SU-DHL-6 (cell line): ENCODE measurements at regions not wholly inside any gene's neighbourhood (a gene's known extent, or its start where the extent isn't known, plus 50 kb on each side); places are given as distances from the start of the nearest gene placed in this dataset.

Experiments used
- H2AFZ ChIP-seq: fragments of 200-600 bp; sonication (generic); 2 replicates; pipeline ENCODE4 v1.6.1; 2014; ENCODE audit warnings: low read depth, mild to moderate bottlenecking, moderate library complexity, mixed read lengths, antibody characterized with exemption, low read length; ENCODE audit not compliant: severe bottlenecking
- H3F3A ChIP-seq: fragments of 200-600 bp; shearing (Covaris generic); 2 replicates; pipeline ENCODE4 v1.6.0; 2016; ENCODE audit warnings: antibody characterized with exemption, mild to moderate bottlenecking; ENCODE audit not compliant: insufficient read depth
- H3K27ac ChIP-seq: fragments of 200-600 bp; sonication (generic); 2 replicates; pipeline ENCODE4 v1.5.1; 2016; ENCODE audit warnings: low read depth, mild to moderate bottlenecking, low read length, moderate library complexity, mixed read lengths
- H3K27me3 ChIP-seq: fragments of 200-600 bp; sonication (generic), shearing (Covaris generic); 2 replicates; pipeline ENCODE4 v1.6.0; 2014; ENCODE audit warnings: mild to moderate bottlenecking, low read length
- H3K36me3 ChIP-seq: fragments of 200-600 bp; sonication (generic); 2 replicates; pipeline ENCODE4 v1.6.1; 2014; ENCODE audit warnings: mild to moderate bottlenecking, low read length, mixed read lengths
- H3K4me2 ChIP-seq: fragments of 300-600, 200-600 bp; shearing (Covaris generic), sonication (generic); 2 replicates; pipeline ENCODE4 v1.6.0; 2014; ENCODE audit warnings: low read length, low read depth, mild to moderate bottlenecking; ENCODE audit not compliant: poor library complexity, severe bottlenecking
- H3K4me3 ChIP-seq: fragments of 200-600 bp; sonication (generic); 2 replicates; pipeline ENCODE4 v1.5.1; 2014; ENCODE audit warnings: antibody characterized with exemption, low read length, mild to moderate bottlenecking, mixed read lengths; ENCODE audit not compliant: insufficient read depth, poor library complexity, severe bottlenecking
- H3K79me2 ChIP-seq: fragments of 200-600 bp; sonication (generic); 2 replicates; pipeline ENCODE4 v1.6.1; 2014; ENCODE audit warnings: mild to moderate bottlenecking, low read length, moderate library complexity; ENCODE audit not compliant: insufficient read depth
- H3K9ac ChIP-seq: fragments of 200-600 bp; sonication (generic); 2 replicates; pipeline ENCODE4 v1.7.0; 2014; ENCODE audit warnings: mild to moderate bottlenecking, low read length
- H3K9me2 ChIP-seq: fragments of 200-600 bp; sonication (generic); replicated peaks from 2 replicates; pipeline ENCODE4 v1.6.1; 2014; ENCODE audit warnings: low read length; ENCODE audit not compliant: insufficient read depth
- H3K9me3 ChIP-seq: fragments of 200-600 bp; sonication (generic); 2 replicates; pipeline ENCODE4 v1.6.1; 2014; ENCODE audit warnings: low read length, mixed read lengths; ENCODE audit not compliant: insufficient read depth
- H4K20me1 ChIP-seq: fragments of 200-600 bp; sonication (generic); 2 replicates; pipeline ENCODE4 v1.6.1; 2014; ENCODE audit warnings: low read depth, mild to moderate bottlenecking, antibody characterized with exemption, low read length, moderate library complexity, mixed read lengths
- EZH2phosphoT487 ChIP-seq: fragments of 200-600 bp; sonication (generic), shearing (Covaris generic); conservative IDR thresholded peaks from 2 replicates; pipeline ENCODE4 v1.6.1; 2018; ENCODE audit warnings: mild to moderate bottlenecking, antibody characterized with exemption, low read length, moderate library complexity, mixed read lengths
- TF ChIP-seq, protein P1 (sequence below): fragments of 200-600 bp; sonication (generic); IDR thresholded peaks from one replicate; pipeline ENCODE4 v1.5.1; 2017; ENCODE audit warnings: antibody characterized with exemption, mild to moderate bottlenecking, low read length, moderate library complexity; ENCODE audit not compliant: insufficient read depth, poor library complexity, severe bottlenecking

GRCh38 chr14:80074900-80075574 is 136.3 kb downstream of the DIO2 start:
- Histone ChIP-seq H3K27me3 (no peaks in the 10 kb centered on the region), H2AFZ (no peak overlapping the region), H3K79me2 (no peaks in the 10 kb centered on the region), H4K20me1 (no peaks in the 10 kb centered on the region), H3K9me3 (peaks cover 4% of the 10 kb centered on the region; the same call in 1 of the 2 replicates), H3F3A (no peaks in the 10 kb centered on the region), H3K27ac (no peak overlapping the region), H3K9ac (no peak overlapping the region), H3K9me2 (no peaks in the 10 kb centered on the region), H3K36me3 (no peaks in the 10 kb centered on the region), H3K4me3 (no peak overlapping the region), H3K4me2 (no peak overlapping the region)
- TF ChIP-seq, protein P1, sequence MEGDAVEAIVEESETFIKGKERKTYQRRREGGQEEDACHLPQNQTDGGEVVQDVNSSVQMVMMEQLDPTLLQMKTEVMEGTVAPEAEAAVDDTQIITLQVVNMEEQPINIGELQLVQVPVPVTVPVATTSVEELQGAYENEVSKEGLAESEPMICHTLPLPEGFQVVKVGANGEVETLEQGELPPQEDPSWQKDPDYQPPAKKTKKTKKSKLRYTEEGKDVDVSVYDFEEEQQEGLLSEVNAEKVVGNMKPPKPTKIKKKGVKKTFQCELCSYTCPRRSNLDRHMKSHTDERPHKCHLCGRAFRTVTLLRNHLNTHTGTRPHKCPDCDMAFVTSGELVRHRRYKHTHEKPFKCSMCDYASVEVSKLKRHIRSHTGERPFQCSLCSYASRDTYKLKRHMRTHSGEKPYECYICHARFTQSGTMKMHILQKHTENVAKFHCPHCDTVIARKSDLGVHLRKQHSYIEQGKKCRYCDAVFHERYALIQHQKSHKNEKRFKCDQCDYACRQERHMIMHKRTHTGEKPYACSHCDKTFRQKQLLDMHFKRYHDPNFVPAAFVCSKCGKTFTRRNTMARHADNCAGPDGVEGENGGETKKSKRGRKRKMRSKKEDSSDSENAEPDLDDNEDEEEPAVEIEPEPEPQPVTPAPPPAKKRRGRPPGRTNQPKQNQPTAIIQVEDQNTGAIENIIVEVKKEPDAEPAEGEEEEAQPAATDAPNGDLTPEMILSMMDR: no peak

GRCh38 chr14:80059041-80059440 is 152.3 kb downstream of the DIO2 start:
- no peak overlapping the region for H3K4me3 ChIP-seq

DNA sequence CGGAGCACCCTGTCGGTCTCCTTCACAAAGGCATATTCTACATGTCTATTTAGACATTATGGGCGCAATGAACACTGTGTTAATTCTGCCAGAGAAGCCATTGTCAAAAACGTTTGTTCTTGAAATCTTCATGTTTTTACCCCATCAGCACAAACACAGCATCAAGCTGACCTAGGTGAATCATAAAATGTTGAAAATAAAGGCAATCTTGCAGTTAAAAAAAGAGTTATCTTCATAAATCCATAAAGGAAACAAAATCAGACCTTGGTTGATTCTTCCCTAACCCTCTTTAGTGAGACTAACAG is 154.9 kb downstream of the DIO2 start:
- H3K4me3 ChIP-seq: no peak overlapping the region
- H3K79me2 ChIP-seq: no peaks in the 10 kb centered on the region
- H4K20me1 ChIP-seq: no peaks in the 10 kb centered on the region
- no peaks in the 10 kb centered on the region for H3K27me3 ChIP-seq
- no peaks in the 10 kb centered on the region for H3K9me3 ChIP-seq
- H3K9ac ChIP-seq: no peak overlapping the region
- no peaks in the 10 kb centered on the region for H3K36me3 ChIP-seq
- H2AFZ ChIP-seq: no peak overlapping the region
- TF ChIP-seq EZH2phosphoT487: no peak
- TF ChIP-seq, protein P1: no peak
- H3K9me2 ChIP-seq: no peaks in the 10 kb centered on the region
- H3K4me2 ChIP-seq: no peak overlapping the region
- no peak overlapping the region for H3K27ac ChIP-seq
- H3F3A ChIP-seq: no peaks in the 10 kb centered on the region

More at GRCh38 chr14:80059041-80059440, 152.3 kb downstream of the DIO2 start:
- Histone ChIP-seq H3K27me3 (no peaks in the 10 kb centered on the region), H3F3A (no peaks in the 10 kb centered on the region), H3K4me2 (no peak overlapping the region), H4K20me1 (no peaks in the 10 kb centered on the region), H3K9me2 (no peaks in the 10 kb centered on the region), H2AFZ (no peak overlapping the region), H3K36me3 (no peaks in the 10 kb centered on the region), H3K9me3 (no peaks in the 10 kb centered on the region), H3K79me2 (no peaks in the 10 kb centered on the region), H3K27ac (no peak overlapping the region), H3K9ac (no peak overlapping the region)
- TF ChIP-seq, protein P1: no peak
- TF ChIP-seq EZH2phosphoT487: no peak
